ENCODE measurements at regions not wholly inside any gene's neighbourhood (a gene's known extent, or its start where the extent isn't known, plus 50 kb on each side); places are given as distances from the start of the nearest gene placed in this dataset.
"Not testable (repeated sequence)": the region's sequence is repeated elsewhere in the genome, so short reads cannot be mapped to it uniquely, and the experiment has no call there.

DNA sequence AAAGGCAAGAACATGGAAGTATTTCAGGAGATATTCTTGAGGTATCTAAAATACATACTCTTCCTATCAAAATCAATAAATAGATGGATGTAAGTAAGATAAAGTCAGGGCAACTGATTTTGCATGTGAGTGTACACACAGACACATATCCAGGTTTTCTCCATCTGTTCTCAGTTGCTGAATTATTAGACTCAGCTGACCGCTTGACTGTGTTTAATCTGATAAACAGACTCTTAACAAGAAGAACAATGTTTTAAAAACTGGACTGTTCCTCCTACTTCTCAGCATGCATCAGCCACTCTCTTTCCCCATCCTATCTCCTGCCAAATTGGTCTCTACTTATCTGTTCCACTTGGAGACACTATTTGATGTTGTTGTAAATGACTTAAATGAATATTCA lies 73.5 kb downstream of the GOLGA8G start:
- no peak overlapping the region for H3K4me3 ChIP-seq (ENCODE audit: low read depth, low read length)
- TF ChIP-seq, protein P1, sequence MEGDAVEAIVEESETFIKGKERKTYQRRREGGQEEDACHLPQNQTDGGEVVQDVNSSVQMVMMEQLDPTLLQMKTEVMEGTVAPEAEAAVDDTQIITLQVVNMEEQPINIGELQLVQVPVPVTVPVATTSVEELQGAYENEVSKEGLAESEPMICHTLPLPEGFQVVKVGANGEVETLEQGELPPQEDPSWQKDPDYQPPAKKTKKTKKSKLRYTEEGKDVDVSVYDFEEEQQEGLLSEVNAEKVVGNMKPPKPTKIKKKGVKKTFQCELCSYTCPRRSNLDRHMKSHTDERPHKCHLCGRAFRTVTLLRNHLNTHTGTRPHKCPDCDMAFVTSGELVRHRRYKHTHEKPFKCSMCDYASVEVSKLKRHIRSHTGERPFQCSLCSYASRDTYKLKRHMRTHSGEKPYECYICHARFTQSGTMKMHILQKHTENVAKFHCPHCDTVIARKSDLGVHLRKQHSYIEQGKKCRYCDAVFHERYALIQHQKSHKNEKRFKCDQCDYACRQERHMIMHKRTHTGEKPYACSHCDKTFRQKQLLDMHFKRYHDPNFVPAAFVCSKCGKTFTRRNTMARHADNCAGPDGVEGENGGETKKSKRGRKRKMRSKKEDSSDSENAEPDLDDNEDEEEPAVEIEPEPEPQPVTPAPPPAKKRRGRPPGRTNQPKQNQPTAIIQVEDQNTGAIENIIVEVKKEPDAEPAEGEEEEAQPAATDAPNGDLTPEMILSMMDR (conservative IDR thresholded peaks at IDR 0.05; ENCODE audit: low read depth, low read length) = no peak
- no peak for DNase-seq (ENCODE audit: low read depth)

DNA sequence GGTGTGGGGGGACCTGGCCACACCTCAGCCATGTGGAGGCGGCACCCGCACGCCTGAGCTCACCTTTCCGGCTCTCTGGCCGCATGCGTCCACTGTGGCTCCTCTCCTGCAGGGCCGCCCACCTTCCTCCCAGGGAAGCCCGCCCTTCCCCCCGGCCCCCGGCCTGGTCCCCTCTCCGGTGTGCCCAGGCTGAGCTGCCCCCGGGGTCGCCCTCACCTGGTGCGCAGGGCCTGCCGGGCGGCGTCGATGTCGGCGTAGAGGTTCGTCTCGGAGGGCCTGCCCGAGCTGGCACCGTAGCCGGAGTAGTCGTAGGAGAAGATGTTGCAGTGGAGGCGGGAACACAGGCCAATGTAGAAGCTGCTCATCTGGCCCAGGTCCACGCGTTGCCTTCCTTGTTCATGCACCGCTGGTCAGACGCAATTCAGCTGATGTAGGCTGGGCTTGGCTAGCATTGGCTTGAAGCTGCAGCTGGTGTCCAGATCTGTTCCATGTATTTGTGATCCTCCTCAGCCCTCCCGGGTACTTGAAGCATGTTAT lies 75.3 kb downstream of the GOLGA8G start:
- not testable (repeated sequence) for DNase-seq (ENCODE audit: low read depth)

DNA sequence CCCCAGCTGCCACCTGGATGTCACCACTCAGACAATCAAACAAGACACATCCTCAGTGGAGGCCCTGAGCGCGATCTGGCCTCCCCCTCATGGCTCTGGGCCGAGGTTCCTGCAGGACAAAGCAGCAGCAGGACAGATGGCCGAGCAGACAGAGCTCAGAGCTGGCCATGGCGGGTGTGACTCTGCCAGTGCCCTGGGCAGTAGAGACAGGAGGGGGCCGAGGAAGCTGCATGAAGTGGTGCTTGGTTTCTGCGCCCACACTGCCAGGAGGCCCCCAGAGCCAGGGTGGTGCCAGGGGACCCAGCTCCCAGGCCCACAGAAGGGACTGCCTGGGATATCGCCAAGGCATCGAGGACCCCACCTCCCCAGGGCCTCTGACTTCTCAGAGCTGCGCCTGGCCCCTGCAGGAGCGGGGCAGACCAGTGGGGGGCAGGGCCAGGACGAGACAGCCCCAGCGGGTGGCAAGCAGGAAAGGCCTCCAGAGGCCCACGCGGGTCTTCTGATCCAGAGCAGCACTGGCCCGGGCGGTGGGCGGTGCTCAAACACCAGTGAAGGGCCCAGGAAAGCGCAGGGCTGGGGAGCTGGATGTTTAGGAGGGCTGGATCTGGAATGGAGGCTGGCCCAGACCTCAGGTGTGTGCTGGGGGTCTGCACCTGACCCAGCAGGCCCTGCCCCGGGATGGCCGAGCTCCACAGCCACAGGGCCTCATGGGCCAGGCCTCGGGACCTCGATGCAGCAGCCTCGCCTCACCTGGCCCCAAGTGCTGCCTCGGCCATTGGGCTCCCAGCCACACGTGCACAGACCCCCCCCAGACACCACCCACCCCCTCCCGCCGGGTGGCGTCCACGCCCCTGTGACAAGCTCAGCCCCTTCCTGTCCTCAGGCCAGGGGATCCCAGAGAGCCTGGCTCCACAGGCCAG lies 76.0 kb downstream of the GOLGA8G start:
- H3K4me3 ChIP-seq (ENCODE audit: low read depth, low read length) = no peak overlapping the region
- TF ChIP-seq, protein P1 (conservative IDR thresholded peaks at IDR 0.05; ENCODE audit: low read depth, low read length) = no peak
- DNase-seq (ENCODE audit: low read depth) = no peak

More for the DNA sequence above, 75.3 kb downstream of the GOLGA8G start:
- H3K4me3 ChIP-seq (ENCODE audit: low read depth, low read length) = not testable (repeated sequence)

DNA sequence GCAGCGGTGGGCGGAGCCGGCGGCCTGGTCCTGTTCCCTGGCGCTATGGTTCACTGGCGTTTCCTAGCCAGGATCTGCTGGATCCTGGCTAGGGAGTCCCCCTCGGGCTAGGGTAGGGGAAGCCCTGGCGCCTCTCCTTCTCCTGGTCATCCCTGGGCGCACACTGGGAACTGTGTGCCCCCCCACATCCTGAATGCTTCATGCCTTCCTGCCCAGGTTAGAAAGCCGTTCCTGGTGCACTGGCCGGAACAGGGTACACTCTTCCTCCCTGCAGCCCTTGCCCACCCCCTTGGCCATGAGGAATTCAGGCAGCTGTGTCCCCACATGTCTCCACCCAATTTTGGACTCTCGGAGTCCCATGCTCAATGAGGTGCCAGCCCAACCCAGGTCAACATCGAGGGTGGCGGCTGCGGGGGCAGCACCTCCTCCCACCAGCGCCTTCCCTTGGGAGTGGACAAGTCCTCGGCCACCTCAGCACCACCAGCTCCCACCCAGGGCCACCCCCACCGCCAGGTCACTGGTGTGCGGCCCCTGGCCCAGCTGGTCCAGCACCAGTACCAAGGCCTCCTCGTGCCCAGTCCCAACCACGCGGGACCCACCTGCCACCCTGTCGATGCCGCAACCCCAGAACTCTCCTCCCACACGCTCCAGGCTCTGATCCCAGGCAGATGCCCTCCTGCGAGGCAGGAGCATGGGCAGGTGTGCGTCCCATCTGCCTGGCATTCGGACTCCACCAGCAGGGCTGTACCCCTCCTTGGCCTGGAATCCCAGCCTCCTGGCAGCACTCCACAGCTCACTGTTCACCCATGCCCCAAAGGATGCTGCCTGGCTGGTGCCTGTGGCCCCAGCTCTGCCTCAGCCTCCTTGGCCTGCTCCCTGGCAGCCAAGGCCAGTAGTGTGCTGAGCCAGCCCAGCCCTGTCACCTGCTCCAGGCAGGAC lies 77.0 kb downstream of the GOLGA8G start:
- not testable (repeated sequence) for DNase-seq (ENCODE audit: low read depth)
- peak overlapping the region; percentile 11 for H3K4me3 ChIP-seq (ENCODE audit: low read depth, low read length)

DNA sequence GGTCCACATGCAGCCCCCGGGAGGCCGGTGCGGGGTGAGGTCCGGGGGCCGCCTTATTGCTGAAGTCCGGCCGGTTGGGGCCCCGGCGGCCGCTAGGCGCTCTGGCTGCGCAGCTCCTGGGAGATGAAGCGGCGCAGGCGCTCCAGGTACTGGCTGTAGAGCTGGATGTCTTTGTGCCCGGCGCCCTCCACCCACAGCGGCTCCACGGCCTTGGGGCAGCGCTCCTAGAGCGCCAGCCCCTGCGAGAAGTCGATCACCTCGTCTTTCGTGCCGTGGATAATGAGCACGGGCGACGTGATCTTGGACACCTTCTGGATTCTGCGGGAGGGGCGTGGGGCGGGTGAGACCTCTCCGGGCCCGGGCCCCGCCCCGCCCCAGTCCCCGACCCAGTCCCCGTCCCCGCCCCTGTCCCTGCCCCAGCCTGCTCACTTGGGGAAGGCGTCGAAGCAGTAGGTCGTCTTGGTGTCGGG lies 76.3 kb downstream of the GOLGA8F start:
- peak overlapping the region; percentile 45 for H3K4me3 ChIP-seq (ENCODE audit: low read depth, low read length)
- DNase-seq (ENCODE audit: low read depth) = not testable (repeated sequence)
